ENCODE measurements at regions not wholly inside any gene's neighbourhood (a gene's known extent, or its start where the extent isn't known, plus 50 kb on each side); places are given as distances from the start of the nearest gene placed in this dataset.
"Not testable (repeated sequence)": the region's sequence is repeated elsewhere in the genome, so short reads cannot be mapped to it uniquely, and the experiment has no call there.

DNA sequence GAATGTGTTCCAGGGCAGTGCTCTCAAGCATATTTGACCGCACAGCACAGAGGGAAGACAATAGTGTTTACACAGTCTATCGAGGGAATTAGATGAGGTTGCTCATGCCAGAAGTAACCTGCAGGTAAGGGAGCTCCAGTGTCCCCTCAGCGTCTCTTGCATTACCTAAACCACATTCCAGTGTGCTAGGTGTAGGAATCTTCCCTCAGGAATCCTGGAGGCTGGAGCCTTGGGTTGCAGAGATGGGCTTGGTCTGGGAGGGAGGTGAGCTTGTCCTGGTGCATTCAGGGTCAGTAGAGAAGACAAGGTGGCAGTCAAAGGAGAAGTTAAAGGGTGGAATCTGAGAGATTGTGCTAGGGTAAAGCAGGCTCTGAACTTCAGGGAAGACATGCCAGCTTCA lies 56.3 kb downstream of the SOX14 start:
- no peak for DNase-seq (ENCODE audit: low read depth in 3 of 3, low spot score in 1 of 3)

- no peak for DNase-seq (ENCODE audit: low read depth in 3 of 3, low spot score in 1 of 3)
Measured at GRCh38 chr3:137835096-137835495, 71.0 kb downstream of the SOX14 start.

DNA sequence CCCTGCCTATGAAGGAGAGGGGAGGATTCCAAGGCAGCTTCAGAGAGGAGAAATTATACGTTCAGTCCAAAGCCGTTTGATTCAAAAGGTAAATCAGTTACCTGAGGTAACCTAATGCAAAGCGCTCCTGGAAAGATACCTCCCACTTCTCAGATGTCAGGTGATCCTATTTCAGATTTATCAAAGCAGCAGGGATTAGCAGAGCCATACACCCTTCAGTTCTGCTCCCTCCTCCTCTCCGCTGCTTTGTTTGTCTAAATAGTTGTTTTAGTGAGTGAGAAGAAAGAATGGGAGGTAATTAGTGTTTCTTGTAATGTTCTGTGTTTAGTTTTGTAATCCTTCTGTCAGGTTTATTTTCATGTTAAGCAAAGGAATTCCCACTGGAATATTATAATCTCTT lies 81.1 kb downstream of the SOX14 start:
- no peak for DNase-seq (ENCODE audit: low read depth in 3 of 3, low spot score in 1 of 3)

DNA sequence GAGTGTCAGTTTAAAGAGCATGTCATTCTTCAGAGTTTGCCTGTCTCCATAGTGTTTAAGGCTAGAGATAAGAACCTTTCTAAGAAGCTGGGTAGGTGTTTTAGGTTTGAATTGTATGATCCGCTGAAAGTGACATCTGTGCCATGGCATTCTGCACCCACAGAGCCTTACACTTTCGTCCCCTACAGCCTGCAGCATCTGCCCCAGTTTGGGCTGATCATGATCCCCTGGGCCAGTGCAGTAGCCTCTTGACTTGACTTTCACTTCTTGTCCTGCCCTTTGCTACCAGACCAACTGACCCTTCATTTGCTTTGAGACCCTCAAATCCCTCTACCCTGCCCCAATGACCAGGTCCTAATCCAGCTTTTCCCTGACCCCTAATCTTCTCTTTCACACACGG lies 81.6 kb downstream of the SOX14 start:
- DNase-seq (ENCODE audit: low read depth in 3 of 3, low spot score in 1 of 3), result no peak

DNA sequence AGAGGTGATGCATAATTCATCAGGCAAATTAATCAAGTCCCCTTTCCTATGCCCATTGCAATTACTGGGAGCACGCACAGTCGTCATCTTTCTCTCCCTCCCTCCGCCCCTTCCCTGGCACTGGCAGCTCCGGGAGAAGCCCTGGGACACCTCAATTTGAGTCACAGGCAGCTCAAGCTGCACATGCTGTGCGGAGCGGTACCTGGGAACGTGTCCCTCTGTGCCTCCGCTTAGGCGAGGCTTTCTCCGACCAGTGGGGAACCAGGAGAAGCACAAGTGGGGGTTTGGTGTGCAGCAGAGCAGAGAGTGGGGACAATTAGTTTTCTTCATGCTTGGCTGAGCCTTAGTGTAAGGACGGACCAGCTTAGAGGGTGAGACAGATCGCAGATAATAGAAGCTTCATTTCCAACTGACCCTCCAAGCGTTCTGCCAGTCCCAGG lies 88.3 kb downstream of the SOX14 start:
- no peak for DNase-seq (ENCODE audit: low read depth in 3 of 3, low spot score in 1 of 3)

GRCh38 chr3:137854533-137855261 lies 90.6 kb downstream of the SOX14 start:
- no peak for DNase-seq (ENCODE audit: low read depth in 3 of 3, low spot score in 1 of 3)

DNA sequence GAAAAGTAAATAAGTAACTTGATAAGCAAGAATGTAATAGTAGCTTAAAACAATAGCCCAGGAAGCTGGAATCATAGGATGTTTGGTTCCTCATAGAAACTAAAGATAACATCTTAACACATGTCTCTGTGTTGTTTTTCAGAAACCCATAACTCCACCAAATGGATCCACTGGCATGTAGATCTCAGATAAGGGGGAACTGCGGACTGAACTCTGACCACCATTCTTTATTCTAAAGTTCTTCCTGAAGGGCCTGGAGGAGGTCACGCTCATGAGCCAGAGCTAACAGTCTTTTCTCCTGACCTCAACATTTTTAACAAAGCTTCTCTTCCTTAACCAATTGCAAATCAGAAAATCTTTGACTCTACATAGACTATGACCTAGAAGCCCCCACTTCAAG lies 101.9 kb downstream of the SOX14 start:
- DNase-seq (ENCODE audit: low read depth in 3 of 3, low spot score in 1 of 3), result no peak

DNA sequence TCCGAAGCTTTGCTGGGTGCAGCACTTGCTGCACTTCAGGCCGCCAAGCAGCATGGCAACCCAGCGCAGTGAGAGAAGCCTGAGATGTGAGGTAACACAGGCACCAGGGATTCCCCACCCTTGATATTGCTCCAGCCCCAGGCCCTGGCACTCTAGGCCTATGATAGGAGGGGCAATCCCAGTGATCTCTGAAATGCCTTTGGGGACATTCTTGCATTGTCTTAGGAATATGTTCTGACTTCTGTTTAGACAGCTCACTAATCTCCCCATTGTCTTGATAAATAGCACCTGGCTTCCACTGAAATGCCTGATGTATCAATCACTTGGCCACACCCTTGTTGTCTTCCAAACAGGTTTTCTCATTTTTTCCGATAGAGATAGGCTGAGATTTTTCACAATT lies 102.8 kb downstream of the SOX14 start:
- no peak for DNase-seq (ENCODE audit: low read depth in 3 of 3, low spot score in 1 of 3)

DNA sequence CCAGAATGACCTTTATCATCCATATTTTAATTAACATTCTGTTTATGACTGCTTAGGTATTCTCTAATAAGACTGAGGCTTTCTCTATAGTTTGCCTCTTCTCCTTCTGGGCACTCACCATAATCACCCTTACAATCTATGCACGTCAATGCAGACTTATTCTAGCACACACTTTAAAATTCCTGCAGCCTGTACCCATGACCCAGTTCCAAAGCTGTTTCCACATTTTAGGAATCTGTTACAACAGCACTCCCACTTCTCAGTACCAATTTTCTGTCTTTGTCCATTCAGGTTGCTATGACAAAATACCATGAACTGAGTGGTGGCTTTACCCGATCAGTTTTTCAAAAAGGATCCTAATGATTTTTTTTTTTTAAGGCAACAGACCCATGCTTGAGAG lies 103.5 kb downstream of the SOX14 start:
- DNase-seq (ENCODE audit: low read depth in 3 of 3, low spot score in 1 of 3), result no peak

DNA sequence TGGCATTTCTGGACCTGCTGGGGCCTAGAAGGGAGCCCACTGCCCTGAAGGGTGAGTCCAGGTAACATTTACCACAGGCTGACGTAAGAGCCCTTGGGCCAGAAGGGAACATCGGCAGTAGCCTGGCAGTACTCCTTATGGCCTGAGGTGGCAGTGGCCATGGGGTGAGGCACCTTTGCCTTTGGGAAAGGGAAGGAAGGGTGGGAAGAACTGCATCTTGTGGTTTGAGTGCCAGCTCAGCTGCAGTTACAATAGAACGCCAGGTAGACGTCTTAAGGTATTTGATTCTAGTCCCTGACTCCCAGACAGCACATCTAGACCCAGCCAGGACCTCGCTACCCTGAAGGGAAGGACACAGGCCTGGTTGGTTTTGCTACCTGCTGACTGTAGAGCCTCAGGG lies 104.9 kb downstream of the SOX14 start:
- DNase-seq (ENCODE audit: low read depth in 3 of 3, low spot score in 1 of 3), result no peak

DNA sequence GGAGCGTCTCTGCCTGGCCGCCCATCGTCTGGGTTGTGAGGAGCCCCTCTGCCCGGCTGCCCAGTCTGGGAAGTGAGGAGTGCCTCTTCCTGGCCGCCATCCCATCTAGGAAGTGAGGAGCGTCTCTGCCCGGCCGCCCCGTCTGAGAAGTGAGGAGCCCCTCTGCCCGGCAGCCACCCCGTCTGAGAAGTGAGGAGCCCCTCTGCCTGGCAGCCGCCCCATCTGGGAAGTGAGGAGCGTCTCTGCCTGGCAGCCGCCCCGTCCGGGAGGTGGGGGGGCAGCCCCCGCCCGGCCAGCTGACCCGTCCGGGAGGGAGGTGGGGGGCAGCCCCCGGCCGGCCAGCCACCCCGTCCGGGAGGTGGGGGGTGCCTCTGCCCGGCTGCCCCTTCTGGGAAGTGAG lies 108.5 kb downstream of the SOX14 start:
- DNase-seq (ENCODE audit: low read depth in 3 of 3, low spot score in 1 of 3), result not testable (repeated sequence)

GRCh38 chr3:137896842-137897241 lies 113.1 kb upstream of the CLDN18 start:
- DNase-seq (ENCODE audit: low read depth in 3 of 3, low spot score in 1 of 3), result not testable (repeated sequence)

- no peak for DNase-seq (ENCODE audit: low read depth in 3 of 3, low spot score in 1 of 3)
Measured at GRCh38 chr3:137906985-137907649, 102.8 kb upstream of the CLDN18 start.

- DNase-seq (ENCODE audit: low read depth in 3 of 3, low spot score in 1 of 3), result no peak
Measured at GRCh38 chr3:137924628-137925027, 85.3 kb upstream of the CLDN18 start.

- no peak for DNase-seq (ENCODE audit: low read depth in 3 of 3, low spot score in 1 of 3)
Measured at GRCh38 chr3:137925080-137925479, 84.9 kb upstream of the CLDN18 start.

- DNase-seq (ENCODE audit: low read depth in 3 of 3, low spot score in 1 of 3), result no peak
Measured at GRCh38 chr3:137926991-137927390, 83.0 kb upstream of the CLDN18 start.

- no peak for DNase-seq (ENCODE audit: low read depth in 3 of 3, low spot score in 1 of 3)
Measured at GRCh38 chr3:137930976-137931375, 79.0 kb upstream of the CLDN18 start.

GRCh38 chr3:137938876-137939275 lies 71.1 kb upstream of the CLDN18 start:
- DNase-seq (ENCODE audit: low read depth in 3 of 3, low spot score in 1 of 3), result no peak

DNA sequence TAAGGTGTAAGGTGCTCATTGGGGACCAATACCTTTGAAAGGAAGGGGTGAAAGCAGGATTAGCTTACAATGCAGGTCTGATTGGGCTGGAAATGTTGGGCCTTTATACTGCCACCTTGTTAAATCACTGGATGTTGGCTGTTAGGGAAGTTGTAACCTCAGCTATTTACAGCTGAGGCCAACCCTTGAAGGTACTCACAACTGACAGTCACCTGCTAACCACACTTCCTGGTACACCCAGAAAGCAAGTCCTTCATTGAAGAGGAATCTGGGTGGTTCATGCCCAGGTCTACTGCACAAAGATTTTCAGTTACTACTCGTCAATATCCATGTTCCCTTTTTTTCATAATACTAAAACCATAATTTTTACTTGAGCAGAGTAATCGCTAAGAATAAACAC lies 65.4 kb upstream of the CLDN18 start:
- no peak for DNase-seq (ENCODE audit: low read depth in 3 of 3, low spot score in 1 of 3)

DNA sequence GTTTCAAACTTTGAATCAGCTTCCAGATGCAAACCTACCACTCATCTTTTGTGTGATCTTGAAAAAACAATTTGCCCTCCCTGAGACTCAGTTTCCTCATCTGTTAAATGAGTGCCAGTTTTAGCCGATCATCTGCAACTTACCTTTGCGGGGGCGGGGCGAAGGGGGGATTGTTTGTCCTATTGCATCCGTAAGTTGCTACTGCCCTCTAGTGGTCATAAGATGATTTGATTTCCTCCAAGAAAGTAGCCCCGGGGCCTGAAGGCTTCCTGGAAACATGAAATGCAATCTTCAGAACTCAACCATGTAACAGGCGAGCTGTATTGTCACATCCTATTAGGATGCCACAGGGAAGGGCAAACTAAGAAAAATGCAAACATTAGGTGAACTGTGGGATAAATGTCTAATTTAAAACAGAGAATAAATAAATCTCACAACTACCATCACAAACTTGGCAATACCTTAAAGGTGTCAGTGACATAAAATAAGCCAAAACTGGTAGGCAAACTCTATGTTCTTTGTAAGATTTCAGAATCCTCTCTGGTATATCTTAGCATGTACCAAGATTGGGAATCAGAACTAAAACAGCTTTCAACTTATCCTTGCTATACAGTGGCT lies 63.5 kb upstream of the CLDN18 start:
- DNase-seq (ENCODE audit: low read depth in 3 of 3, low spot score in 1 of 3), result peak in 1 of 3 donors; percentile 10

GRCh38 chr3:137947117-137947516 lies 62.8 kb upstream of the CLDN18 start:
- DNase-seq (ENCODE audit: low read depth in 3 of 3, low spot score in 1 of 3), result no peak

- no peak for DNase-seq (ENCODE audit: low read depth in 3 of 3, low spot score in 1 of 3)
Measured at GRCh38 chr3:137948400-137949072, 61.4 kb upstream of the CLDN18 start.

All from stimulated activated CD4-positive, alpha-beta T cell treated with anti-CD3 and anti-CD28 coated beads, TNF-alpha, amount 100 ng/mL, for 1 hour (primary cell).